Femur (tissue), 1 donor: ENCODE measurements at regions not wholly inside any gene's neighbourhood (a gene's known extent, or its start where the extent isn't known, plus 50 kb on each side); places are given as distances from the start of the nearest gene placed in this dataset.
"Not testable (repeated sequence)": the region's sequence is repeated elsewhere in the genome, so short reads cannot be mapped to it uniquely, and the experiment has no call there.

ENCODE experiments used
- DNase-seq: peaks from one replicate; pipeline ENCODE4 v3.0.0-alpha.2; 2017

DNA sequence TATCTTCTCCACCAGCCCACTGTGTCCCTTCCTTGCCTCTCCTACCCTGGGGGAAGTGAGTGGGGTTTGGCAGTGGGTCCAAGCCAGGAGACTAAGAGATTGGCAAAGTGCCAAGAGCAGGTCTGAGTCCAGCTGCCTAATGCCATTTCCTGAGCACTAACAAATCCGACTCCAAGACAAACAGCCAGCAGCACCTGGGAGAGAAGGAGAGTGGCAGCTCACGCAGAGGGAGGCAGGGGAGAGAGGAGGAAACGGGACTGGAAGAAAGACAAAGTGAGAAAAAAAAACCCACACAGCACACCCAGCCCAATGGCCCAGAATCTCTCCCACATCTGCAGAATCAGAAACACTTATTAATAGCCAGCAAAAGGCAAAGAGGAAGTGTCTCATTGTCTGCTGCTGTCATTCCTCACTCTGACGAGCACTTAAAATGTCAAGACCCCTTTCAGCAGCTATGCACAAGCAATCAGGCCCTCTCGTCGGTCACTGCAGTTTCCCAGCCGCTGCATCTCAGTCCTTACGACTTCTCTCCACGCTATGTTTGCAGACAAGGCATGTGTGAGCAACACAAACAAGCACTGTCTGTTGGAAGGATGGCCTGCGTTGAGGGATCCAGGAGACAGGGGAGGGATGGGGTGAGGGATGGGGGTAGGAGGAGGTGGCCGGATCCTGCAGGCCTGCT lies 558.4 kb upstream of the CADM1 start:
- no peak for DNase-seq

DNA sequence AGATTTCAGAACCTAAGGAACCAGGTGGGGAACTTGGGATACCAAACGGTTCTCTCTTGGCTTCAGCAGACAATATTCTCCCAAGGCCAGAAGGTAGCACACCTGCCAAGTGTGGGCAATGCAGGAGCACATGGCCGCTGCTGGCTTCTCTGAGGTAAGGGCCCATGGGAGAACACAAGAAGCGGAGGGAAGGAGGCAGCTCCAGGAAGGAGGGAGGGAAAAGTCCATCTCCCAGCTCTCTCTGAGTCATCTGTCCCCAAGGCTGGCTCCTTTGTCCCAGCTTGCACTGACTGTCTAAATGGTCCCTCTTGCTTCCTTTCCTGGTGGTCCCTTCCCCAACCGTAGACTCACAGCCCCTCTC lies 557.9 kb upstream of the CADM1 start:
- no peak for DNase-seq

DNA sequence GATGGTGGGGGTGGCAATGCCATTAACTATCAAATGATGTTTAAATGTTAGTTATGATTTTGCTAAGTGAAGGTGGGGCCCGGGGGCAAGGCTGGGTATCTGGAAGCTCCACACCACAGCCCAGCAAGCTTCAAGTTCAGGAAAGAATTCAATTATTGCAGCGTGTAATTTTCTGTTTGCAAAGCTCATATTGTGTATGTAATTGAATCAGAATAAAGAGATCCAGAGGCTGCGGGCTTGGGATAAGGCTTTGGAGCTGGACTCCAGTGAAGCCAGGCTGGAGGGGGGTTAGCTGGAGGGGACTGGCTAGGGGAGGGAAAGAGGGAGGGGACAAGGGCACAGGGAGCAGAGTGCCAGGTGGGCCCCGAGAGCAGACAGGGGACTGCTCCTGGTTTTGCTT lies 557.1 kb upstream of the CADM1 start:
- no peak for DNase-seq

DNA sequence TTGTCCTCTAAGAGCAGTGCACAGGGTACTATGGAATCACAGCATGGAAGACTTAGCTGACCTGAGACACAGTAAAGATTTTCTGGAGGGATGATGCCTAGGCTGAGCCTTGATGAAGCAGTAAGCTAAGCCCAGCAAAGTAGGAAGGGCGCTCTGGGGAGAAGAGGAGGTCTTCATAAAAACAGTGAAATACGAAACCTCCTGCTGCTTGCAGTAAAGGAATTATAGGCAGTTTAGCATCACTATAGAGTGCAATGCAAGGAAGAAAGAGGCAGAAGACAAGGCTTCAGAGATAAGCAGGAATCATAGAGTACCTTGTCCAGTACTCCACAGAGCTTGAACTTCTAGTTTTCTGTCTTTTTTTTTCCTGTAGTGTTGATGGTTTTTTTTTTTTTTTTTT lies 555.7 kb upstream of the CADM1 start:
- no peak for DNase-seq

DNA sequence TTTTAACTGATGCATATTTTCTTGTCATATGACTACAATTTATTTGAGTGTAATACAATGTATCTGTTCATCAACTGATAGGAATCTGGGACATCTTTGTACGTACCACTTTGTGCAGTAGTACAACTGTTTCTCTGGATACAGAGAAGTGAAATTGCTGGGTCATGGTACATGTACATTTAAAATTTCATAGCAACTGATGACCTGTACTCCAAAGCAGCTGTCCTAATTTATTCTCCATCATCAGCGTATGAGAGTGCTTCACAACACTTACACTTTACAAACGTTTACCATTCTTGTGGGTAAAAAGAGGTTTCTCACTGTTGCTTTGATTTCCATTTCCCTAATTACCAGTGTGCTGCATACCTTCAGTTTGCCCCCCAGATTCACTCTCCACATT lies 552.8 kb upstream of the CADM1 start:
- DNase-seq: no peak

DNA sequence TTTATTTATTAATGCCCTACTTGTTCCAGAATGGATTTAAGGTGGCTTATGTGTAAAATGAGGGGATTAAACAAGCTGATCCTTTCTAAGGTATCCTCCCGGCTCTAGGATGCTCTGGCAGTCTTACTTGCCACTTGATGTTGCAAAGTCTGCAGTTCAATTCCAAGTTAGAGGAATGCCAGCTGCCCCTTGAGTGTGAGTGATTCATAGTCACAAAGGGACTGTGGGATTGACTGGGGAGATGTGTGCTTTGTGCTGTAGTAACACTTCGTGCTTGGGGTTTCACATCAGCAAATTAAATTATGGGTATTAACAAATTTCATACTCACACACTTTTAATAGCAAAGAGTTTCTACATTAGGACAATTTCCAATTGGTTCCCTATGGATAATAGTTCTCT lies 550.8 kb upstream of the CADM1 start:
- DNase-seq: no peak

DNA sequence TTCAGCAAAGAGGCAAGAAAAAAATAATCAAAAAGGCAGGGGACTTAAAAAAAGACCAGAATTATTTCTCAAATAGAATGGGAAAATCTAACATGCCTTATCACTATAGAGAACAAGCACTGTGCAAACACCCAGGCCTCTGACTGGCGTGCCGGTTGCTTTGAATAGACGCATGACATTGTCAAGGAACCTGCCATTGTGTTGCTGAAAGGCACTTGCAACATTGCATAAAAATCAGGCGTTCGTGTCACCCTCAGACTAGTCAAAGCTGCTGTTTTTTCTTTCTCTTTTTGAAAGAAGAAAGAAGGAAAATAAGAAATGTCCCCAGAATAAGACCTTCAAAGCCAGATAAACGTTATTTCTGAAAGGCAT lies 549.3 kb upstream of the CADM1 start:
- DNase-seq: no peak

DNA sequence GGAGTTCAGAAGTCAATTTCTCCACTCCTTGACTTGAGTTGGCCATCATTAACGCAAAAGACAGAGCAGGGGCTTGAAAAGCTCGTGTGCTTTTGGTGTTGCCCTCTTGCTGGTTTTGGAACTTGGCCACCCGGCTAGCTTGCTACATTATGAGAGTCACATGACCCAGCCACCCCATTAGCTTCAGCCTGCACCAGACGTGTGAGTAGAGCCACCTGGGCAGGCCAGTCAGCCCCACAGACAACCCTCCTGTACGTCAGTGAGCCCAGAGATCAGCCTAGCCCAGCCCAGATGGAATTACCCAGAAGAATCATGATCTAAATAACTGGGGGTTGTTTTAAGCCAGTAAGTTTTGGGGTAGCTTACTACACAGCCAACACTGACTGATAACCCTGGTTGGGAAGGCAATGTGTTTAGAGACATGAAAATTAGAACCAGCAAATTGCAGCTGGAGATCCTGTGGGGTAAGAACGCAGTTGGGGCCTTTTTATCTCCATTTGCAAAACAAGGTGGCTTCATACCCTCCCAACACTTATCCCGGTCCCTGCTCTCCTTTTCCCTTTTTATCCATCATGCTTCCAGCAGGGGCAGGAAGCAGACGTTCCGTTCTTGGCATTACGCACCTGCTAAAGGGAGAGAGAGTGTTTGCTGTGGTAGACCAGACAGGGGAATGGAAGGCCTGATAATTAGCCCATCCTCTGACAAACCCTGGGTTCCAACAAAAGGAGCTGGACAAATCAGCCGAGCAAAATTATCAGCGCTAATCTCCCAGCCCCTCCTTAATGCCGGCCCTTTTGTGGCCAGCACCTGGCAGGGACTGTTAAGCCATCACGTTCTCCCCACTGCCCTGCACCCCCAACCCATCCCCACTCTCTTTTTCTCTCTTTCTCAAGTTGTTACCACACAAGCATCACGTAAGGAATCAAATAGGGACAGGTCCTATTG lies 548.7 kb upstream of the CADM1 start:
- no peak for DNase-seq

DNA sequence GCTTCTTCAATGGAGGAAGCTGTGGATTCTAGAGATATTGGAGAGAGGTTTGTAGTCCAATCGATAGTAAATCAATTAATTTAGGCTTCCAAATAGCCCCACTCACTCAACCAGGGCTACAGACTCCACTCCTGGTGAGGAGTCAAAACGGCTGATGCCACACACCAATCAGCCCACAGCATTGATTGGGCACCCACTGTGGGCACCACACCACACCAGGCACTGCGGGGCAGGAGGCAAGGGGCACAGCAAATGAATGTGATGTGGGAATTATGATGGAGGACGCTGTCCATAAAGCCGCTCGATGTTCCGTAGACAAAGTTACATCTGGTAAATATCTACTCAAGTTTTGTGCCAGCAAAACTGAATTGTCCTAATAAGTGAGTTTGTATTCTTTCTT lies 547.3 kb upstream of the CADM1 start:
- no peak for DNase-seq

DNA sequence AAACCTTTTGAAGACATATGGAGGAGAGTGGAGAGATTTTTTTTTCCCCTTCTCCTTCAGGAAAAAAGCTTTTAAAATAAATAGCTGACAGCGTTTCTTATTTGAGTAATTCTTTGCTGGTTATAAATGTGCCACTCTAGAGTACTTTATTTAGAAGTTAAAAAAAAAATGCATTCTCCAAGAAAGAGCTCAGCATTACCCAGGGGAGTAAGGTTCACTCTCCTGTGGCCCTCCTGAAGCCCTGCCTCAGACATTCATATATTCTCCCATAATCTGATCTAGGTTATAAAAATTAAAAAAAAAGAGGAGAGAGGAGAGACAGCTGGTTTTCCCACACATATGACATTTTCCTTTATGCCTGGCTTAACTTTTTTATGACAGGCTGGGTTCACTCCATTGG lies 545.2 kb upstream of the CADM1 start:
- DNase-seq: no peak

DNA sequence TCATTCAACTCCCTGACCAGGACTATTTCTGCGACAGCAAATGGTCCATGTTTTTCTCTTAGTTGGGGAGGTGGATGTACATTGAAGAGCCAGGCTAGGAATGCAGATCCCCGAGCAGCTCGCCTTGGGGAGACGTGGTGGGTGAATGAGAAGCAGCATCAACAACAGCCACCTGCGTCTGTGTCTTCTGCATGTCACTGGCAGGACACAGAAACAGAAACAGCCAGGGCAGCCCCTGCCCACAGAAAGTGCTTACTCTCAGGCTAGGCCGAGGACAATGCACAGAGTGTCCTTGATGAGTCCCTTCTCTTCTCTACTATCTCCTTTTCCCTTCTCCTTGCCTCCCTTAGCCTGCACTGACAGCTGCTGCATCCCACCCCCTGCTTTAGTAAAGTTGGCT lies 541.9 kb upstream of the CADM1 start:
- no peak for DNase-seq

DNA sequence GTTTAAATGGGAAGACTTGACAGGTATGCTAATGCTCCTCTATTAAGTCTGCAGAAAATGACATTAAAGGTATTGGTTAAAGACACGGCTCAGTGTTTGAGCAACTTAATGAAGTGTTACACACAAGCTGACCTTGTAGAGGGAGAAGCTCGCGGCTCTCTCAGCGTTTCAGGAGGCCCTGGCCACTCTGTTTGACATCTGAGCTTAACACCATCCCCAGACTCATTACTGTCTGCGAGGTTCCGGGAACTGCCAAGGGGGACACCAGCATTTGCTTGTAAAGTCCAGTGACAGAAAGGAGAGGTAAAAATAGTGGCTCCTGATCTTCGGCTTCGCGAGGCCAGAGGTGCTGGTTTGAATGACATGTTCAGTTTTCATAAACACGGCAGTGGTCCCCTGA lies 540.7 kb upstream of the CADM1 start:
- DNase-seq: no peak

DNA sequence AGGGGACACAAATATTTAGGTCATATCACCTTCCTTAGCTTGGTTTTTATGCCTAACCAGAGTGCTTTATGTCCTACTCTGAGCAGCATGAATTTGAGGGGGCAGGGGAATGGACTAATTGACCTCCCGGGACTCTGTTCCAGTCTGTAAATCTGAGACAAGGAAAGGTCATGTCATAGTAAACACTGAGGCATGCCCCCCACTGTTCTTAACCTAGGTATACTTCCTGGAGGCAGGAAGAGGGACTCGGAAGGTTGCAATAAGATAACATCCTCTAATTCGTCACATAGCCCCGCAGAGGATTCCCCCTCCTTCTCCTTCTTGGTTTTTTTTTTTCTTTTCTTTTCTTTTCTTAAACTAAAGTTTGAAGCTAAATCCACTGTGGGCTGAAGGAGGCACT lies 540.3 kb upstream of the CADM1 start:
- DNase-seq: no peak

DNA sequence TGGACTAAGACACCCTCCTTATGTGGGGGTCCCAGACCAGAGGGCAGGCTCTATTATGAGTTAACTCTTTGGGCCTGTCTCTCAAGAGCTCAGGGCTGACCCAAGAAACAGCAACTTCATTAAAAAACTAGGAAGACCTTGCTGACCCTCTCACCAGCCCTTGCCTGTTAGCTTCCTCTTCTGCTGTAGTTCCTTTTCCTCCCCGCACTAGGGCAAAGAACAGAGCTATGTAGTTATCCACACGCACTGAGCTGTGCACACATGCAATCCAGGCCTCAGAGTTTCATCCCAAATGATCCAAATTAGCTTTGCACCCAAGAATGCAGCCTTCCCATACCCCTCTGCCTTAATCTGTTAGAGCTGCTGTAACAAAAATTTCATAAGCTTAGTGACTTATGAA lies 539.6 kb upstream of the CADM1 start:
- no peak for DNase-seq

DNA sequence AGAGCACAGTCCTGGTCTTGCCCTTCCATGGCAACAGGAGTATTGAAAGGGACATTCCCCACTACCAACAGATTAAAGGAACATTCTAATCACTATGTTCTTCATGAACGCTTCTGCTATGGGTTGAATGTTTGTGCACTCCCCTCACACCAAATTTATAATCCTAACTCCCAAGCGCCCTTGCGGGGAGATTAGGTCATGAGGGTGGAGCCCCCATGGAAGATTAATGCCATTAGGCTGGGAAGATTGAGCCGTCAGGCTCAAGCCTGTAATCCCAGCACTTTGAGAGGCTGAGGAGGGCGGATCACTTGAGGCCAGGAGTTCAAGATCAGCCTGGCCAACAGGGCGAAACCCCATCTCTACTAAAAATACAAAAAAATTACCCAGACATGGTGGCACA lies 538.8 kb upstream of the CADM1 start:
- not testable (repeated sequence) for DNase-seq

DNA sequence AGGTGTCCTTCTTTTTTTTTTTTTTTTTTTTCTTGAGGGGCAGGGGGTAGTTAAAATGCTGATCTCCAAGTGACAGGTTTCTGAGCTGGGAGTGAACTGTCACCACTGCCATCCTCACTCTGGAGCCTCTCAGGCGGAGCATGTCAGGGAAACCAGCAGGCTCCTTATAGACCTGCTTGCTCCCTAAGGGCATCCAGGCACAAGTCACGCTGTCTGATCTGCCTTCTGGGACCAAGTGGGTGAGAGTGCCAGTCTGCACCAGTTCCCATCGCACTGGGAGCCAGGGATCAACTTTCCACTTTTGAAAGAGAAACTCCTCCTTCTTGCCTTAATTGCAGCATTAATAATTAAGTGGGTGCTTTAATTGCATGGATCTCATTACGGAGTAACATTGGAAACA lies 537.9 kb upstream of the CADM1 start:
- DNase-seq: no peak

DNA sequence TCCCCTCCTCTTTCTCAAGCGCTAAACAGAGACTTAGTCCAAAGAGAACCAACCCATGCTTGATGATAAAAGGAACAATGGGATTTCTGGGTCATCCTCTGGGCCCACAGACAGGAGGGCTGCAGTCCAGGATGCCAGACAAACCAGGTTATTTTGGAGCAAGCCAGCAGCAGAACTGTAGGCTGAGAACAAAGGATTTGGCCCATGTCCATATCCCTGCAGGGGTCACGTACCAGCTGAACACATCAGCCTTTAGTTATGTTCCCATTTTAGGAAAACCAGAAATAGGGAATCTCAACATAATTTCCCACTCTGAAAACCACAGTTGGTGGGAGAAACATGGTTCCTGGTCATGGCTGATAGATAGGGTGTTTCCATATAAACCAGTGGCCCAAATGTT lies 533.6 kb upstream of the CADM1 start:
- DNase-seq: no peak

DNA sequence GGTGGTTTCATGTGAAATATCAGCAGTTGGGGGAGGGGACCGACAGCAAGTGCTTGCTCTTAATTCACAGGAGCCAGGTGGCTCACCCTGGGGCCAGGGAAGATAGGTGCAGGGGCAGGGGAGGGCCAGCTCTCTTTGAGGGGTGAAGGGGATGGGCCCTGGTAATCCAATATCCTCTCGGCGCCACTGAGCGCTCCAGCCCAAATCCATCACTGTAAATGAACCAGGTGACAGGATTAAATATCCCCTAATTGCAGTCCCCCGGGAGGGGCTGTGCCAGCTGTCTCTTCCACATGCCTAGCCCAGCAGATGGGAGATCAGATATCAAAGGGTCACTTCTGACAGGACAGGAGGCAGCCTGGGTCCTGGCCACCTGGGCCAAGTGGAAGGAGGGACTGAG lies 531.8 kb upstream of the CADM1 start:
- DNase-seq: no peak

DNA sequence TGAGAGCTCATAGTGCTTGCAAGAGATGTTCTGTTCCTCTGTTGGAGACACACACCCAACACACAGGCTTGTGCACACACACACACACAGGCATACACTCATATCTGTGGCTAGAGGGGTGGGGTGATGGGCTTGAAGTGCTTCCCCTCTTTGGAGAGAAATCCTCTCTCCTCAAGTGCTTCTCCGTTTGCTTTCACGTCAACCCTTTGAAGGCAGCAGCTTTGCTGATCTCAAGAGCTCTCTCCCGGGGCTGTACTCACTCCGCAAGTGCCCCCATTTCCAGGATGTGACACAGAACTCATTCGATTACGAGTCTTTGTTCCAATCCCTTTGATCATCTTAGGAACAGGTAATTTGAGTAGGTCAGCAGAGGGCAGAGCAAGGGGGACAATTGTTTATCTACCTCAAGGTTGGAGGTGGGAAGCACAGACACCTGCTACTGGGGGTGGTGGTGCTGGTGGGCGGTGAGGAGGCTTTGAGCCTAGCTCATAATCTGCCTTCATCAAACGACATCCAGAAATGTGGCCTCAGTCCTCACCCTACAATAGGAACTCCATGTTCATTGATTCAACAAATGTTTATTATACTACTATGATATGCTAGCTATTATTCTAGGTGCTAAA lies 529.8 kb upstream of the CADM1 start:
- no peak for DNase-seq

DNA sequence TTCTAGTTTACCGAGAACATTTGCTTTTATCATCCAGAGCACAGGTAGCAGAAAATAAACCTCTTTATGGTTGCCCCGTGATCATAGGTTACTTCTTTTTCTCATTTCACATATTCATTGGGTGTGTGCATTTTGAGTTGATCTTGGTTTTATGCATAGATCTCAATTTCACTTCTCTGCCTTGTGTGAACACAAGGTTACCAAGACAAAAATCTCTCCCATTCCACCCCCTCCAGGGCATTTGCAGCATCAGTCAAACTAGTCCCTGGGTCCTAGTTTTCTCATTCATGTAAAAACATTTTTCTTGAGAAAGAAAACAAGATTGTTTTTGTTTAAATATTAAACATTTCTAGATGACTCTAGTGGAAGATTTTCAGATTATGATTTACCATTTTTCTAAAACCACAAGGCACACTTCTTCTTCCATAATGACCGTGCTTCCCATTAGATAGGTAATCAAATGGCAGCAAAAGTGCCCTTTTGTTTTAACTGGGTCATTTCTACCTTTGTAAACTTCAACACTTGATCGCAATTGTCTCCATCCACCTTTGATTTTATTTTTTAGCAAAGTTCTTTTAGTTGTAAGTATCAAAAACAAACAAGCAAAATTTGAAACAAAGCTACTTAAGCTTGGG lies 526.6 kb upstream of the CADM1 start:
- no peak for DNase-seq

DNA sequence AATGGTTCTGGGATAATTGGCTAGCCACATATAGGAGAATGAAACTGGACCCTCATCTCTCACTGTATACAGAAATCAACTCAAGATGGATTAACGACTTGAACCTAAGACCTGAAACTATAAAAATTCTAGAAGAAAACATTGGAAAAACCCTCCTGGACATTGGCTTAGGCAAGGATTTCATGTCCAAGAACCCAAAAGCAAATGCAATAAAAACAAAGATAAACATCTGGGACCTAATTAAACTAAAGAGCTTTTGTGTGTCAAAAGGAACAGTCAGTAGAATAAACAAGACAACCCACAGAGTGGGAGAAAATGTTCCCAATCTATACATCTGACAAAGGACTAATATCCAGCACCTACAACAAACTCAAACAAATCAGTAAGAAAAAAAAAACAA lies 524.3 kb upstream of the CADM1 start:
- DNase-seq: not testable (repeated sequence)

DNA sequence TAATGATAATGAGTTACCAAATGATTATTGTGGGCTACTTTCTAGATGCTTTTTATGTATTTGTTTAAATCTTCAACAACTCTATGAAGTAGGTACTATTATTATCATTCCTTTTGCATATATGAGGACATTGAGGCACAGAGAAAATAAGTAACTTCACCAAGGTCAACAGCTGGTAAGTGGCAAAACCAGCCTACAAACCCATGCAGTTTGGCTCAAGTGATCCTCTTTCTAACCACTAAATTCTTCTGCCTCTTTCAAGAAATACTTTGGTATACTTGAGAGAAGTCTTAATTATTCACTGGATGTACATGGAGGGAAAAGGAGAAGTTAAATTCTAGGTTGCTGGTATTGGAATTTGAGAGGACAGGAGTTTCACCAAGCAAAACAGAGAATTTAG lies 495.2 kb upstream of the CADM1 start:
- DNase-seq: no peak

DNA sequence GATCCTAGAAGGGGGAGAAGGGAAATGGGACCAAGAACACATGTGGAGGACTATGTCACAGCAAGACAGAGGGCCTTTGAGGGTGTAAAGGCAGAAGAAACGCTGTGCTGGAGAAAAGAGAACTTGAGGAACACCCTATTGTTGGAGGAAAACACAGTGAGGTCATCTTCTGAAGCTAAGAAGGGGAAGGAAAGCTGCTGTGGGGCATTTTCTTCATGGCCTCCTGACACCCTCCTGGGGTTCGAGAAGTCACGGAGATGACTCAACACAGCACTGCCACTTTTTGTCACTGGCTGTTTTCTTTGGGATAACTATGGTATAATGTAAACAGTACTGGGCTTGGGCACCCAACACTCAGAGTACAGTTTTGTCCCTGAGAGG lies 492.6 kb upstream of the CADM1 start:
- DNase-seq: no peak
